HAP-1 (cell line): ENCODE measurements at regions not wholly inside any gene's neighbourhood (a gene's known extent, or its start where the extent isn't known, plus 50 kb on each side); places are given as distances from the start of the nearest gene placed in this dataset.
A peak's percentile ranks its signal among the peaks of the same experiment; 100 is the strongest.

ENCODE experiments used
- DNase-seq, 2 experiments: peaks; one replicate each; pipeline ENCODE4 v3.0.0-alpha.2; 2016 to 2020; ENCODE audit warnings: low spot score in 2 of 2
- H3K27me3 ChIP-seq: fragments of 250-450 bp; sonication (Bioruptor Pico); 2 replicates; pipeline ENCODE4 v1.5.1; 2020; ENCODE audit warnings: low read depth, mild to moderate bottlenecking, moderate library complexity
- H3K36me3 ChIP-seq: fragments of 250-450 bp; sonication (Bioruptor Pico); replicated peaks from 2 replicates; pipeline ENCODE4 v1.5.1; 2020; ENCODE audit warnings: mild to moderate bottlenecking
- H3K4me1 ChIP-seq: fragments of 250-450 bp; sonication (Bioruptor Pico); 2 replicates; pipeline ENCODE4 v1.5.1; 2020; ENCODE audit warnings: mild to moderate bottlenecking
- H3K4me3 ChIP-seq: fragments of 250-450 bp; sonication (Bioruptor Pico); 2 replicates; pipeline ENCODE4 v1.5.1; 2020; ENCODE audit warnings: mild to moderate bottlenecking, moderate library complexity
- H3K9me3 ChIP-seq: fragments of 250-450 bp; sonication (Bioruptor Pico); 2 replicates; pipeline ENCODE4 v1.5.1; 2020; ENCODE audit warnings: mild to moderate bottlenecking, moderate library complexity
- in situ Hi-C: fragments of 300-500 bp; cut with MboI; formaldehyde crosslinking; loops from 3 replicates; pipeline ENCODE4 v1.14.3; 2020; ENCODE audit warnings: low sequenced_read_pairs, inconsistent platforms, mixed read lengths

DNA sequence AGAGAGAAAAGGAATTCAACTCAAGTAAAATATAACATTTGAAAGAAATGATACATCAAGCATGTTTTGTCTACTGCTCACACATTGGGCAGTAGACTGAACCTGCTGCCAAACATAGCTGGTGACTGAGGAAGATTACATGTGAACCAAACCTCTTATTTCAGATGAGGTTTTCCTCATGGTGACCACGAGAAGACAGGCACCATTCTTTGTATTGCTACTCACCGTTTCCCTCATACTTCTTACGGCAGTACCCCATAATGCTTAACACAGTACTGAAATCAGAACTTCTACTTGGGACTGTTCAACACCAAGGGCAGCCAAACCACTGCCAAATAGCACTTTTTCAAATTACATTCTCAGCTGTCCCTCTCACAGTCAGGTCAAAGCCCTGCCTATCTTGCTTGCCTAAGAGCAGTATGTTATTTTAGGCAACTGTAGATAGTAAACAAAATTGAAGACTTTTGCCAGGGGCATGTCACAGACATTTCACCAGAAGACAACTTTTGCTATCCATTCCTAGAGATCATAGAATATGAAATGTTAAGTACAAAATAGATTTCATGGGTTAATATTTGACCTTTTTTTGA, 167.1 kb upstream of the DOK6 start:
- Histone ChIP-seq H3K4me3 (no peak overlapping the region), H3K27me3 (no peaks in the 10 kb centered on the region), H3K36me3 (no peaks in the 10 kb centered on the region), H3K9me3 (no peaks in the 10 kb centered on the region), H3K4me1 (no peaks in the 10 kb centered on the region)
- in situ Hi-C loops: no loop called here
- DNase-seq: no peak

DNA sequence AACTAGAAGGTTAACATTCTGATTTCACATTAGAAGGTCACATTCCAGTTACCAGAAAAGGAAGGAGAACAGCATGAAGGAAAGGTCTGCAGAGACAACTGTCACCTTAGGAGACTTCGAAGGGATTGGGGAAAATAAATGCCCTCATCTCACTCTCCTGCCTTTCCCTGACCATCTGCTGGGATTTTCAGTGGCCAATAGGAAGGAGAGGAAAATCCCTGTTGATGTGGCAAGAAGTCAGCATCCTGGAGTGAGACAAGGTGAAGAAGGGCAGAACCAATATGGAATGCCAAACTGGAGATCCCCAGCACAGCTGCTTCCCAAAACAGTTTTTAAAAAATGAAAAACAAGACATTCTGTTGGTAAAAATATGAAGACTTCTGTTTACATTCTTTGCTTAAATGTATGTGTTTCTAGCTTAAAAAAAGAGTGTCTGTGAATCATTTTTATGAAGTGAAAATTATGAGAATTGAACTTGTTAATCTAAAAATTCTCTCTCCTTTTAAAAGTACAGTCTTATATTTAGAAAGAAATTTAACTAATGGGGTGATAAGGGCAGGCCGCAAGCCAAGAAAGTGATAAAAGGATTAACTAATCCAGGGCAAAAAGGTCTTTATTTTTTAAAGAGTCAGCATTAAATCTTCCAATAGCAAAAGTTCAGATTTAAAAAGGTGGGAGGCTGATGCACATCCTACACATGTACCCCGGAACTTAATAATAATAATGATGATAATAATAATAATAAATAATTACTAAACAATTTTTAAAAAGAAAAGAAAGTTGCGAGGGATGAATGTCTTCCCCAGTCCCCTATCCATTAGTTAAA, 160.6 kb upstream of the DOK6 start:
- in situ Hi-C loops: no loop called here
- no peak for DNase-seq
- H3K27me3 ChIP-seq: no peaks in the 10 kb centered on the region
- H3K36me3 ChIP-seq: no peaks in the 10 kb centered on the region
- no peaks in the 10 kb centered on the region for H3K9me3 ChIP-seq
- no peaks in the 10 kb centered on the region for H3K4me1 ChIP-seq
- no peak overlapping the region for H3K4me3 ChIP-seq

DNA sequence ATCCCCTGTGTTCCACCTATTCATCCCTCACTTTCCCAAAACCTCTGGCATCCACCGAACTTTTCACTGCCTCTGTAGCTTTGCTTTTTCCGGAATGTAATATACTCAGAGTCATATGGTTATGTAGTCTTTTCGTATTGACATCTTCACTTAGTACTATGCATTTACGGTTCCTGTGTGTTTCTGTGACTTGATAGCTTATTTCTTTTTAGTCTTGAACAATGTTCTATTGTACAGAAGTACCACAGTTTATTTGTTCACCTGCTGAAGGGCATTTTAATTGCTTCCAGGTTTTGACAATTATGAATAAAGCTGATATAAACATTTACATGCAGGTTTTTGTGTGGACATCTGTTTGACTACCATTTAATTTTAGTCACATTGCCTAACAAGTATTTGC, 154.7 kb upstream of the DOK6 start:
- Histone ChIP-seq H3K27me3 (no peaks in the 10 kb centered on the region), H3K36me3 (no peaks in the 10 kb centered on the region), H3K4me3 (no peak overlapping the region), H3K9me3 (no peaks in the 10 kb centered on the region), H3K4me1 (peaks cover 14% of the 10 kb centered on the region)
- in situ Hi-C loops: no loop called here
- peak; percentile 16 to 52 for DNase-seq

DNA sequence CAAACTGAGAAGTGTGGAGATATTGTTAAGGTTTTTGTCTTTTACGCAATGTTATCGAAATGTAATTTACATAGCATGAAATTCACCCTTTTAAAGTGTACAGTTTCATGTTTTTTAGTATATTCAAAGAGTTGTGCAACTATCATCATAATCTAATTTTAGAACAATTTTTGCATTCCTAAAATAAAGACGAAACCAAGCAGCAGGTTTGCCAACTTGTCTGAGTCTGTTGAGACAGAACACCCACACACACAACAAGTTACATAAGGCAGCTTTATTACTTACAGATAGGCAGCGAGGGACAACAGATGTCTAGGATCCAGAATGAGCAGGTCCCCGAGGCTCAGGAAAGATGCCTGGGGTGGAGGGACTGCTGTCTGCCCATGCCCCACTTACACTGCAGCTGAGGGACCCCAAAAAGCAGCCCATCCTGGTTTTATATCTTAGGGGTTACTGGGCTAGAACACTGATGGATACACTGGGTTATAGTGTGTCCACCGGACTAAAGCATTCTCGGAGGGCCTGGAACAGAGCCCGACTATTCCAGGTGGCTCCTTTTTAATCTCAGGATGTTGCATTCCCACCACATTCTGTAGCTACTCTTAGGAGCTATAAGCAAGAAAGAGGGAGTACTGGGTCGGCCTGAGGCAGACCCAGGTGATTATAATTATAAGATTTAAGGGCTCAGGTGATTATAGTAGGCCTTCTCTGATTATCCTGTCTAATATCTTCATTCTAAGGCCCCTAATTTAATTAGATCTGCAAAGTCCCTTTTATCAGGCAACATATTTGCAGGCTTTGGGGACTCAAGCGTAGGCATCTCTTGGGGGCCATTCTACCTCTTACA, 150.2 kb upstream of the DOK6 start:
- no peaks in the 10 kb centered on the region for H3K9me3 ChIP-seq
- H3K36me3 ChIP-seq: no peaks in the 10 kb centered on the region
- H3K4me1 ChIP-seq: peaks cover 14% of the 10 kb centered on the region
- H3K4me3 ChIP-seq: no peak overlapping the region
- in situ Hi-C loops: no loop called here
- no peak for DNase-seq
- no peaks in the 10 kb centered on the region for H3K27me3 ChIP-seq

DNA sequence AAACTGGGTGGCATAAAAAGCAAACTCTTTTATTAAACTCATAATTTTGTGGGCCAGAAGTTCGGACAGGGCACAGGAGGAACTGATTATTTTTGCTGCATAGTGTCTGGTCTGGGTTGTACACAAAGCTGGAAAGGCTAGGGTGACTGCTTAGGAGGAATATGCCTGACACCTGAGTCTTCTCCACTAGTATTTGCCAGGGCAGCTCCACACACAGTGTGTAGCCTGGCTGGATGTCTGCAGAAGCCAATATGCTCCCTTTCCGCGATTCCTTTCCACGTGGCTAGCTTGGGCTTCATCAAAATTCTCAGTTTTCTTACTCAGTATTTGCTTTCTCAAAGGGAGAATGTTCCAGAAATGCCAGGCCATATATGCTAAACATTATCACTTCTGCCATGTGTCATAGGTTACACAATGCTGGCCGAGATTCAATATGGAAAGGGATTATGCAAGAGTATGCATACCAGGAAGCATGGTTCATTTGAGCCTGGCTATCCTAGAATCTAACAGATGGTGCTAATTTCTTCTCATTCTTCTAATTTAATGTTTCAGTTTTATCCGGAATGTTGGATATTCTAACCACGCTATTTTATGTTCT, 142.7 kb upstream of the DOK6 start:
- Histone ChIP-seq H3K4me3 (no peak overlapping the region), H3K36me3 (no peaks in the 10 kb centered on the region), H3K27me3 (no peaks in the 10 kb centered on the region), H3K4me1 (no peaks in the 10 kb centered on the region), H3K9me3 (no peaks in the 10 kb centered on the region)
- DNase-seq: no peak
- in situ Hi-C loops: no loop called here

DNA sequence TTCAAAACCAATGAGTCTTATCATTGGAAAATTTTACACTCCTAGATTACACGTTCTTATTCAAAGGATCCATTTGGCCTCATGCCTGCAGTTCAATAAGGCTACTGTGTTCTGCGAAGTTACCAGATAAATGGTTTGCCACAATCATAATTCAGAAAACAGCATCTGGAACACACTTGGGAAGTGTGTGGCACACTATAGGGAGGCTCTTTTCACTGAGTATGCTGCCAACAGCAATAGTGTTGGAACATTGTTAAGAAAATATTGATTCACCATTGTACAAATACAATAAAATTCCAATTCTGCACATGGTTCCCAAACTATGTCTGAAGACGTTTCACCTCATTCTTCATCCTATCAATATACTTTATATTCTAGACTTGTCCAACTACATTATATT, 141.4 kb upstream of the DOK6 start:
- Histone ChIP-seq H3K9me3 (no peaks in the 10 kb centered on the region), H3K36me3 (no peaks in the 10 kb centered on the region), H3K27me3 (no peaks in the 10 kb centered on the region), H3K4me1 (no peaks in the 10 kb centered on the region), H3K4me3 (no peak overlapping the region)
- in situ Hi-C loops: no loop called here
- DNase-seq: no peak

DNA sequence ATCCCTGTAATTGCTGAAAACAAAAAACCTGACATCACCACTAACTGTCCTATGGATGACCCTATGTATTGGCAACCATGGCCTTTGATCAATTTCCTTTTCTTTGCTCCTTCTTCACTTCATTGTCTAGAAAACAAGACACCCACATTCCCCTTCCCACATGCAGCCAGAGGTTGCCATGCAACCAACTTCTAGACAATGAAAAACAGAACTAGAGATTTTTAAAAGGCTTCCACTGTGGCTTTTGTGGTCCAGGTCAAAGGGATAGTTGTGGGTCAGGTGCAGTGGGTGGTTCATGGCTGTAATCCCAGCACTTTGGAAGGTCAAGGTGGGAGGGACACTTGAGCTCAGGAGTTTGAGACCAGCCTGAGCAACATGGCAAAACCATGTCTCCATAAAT, 139.3 kb upstream of the DOK6 start:
- Histone ChIP-seq H3K4me1 (no peaks in the 10 kb centered on the region), H3K4me3 (no peak overlapping the region), H3K36me3 (no peaks in the 10 kb centered on the region), H3K27me3 (no peaks in the 10 kb centered on the region), H3K9me3 (no peaks in the 10 kb centered on the region)
- DNase-seq: no peak
- in situ Hi-C loops: no loop called here

DNA sequence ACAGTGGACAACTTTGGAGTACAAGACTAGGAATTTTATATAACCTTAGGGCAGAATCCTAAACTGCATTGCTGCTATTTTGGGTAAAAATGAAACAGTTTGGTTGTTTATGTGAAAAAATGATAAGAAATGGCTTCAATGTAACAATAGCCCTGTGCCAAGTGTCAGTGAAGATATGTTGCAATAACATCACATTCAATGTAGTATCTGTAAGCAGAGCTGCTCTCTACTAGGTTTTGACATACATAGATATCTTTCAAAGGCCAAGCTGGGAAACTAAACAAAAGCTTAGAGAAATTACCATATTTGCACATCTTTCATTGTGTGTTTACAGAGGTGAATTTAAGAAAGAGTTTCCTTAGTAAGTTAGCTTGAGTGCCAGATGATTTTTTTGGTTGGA, 135.0 kb upstream of the DOK6 start:
- Histone ChIP-seq H3K9me3 (peaks cover 3% of the 10 kb centered on the region; the same call in 1 of the 2 replicates), H3K4me3 (no peak overlapping the region), H3K27me3 (no peaks in the 10 kb centered on the region), H3K4me1 (no peaks in the 10 kb centered on the region), H3K36me3 (no peaks in the 10 kb centered on the region)
- DNase-seq: no peak
- in situ Hi-C loops: no loop called here

DNA sequence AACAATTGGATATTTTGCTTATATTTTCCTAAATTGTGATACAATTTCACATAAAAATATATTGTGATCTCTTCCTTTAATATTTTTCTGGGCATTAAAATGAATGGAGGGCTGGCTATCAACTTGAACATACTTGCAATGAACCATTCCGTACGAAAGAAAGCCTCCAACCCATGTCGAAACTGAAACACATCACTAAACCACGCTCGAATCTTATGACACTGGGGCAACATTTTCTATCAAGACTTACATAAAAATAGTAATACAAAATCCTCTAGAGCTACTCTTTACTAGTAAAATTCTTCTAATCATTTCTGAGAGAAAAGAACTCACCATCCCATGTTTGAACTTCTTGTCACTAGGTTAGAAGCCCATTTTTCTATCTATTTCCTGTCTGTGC, 132.8 kb upstream of the DOK6 start:
- H3K4me1 ChIP-seq: no peaks in the 10 kb centered on the region
- no peaks in the 10 kb centered on the region for H3K36me3 ChIP-seq
- in situ Hi-C loops: no loop called here
- no peaks in the 10 kb centered on the region for H3K27me3 ChIP-seq
- H3K9me3 ChIP-seq: peaks cover 3% of the 10 kb centered on the region; the same call in 1 of the 2 replicates
- DNase-seq: no peak
- H3K4me3 ChIP-seq: no peak overlapping the region

DNA sequence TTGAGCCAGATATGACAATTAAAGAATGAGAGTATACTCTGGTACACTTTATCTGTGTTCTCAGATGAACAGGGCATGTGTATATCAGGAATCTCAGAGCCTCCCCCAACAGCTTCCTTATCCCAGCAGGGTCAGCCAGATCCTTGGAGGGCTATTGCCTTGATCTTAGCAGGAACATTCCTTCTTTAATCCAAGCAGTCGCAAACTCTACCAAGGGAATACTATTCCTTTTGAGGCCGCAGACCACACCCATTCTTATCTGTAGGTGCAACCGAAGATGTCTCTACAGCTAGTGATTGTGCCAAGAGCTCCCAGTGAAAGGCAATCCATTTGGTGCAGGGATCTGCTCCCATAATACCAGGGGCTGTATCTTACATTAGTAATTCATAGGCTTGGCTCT, 118.3 kb upstream of the DOK6 start:
- H3K4me3 ChIP-seq: no peak overlapping the region
- peaks cover 5% of the 10 kb centered on the region; the same call in 1 of the 2 replicates for H3K4me1 ChIP-seq
- H3K27me3 ChIP-seq: no peaks in the 10 kb centered on the region
- H3K9me3 ChIP-seq: 0 out of 2 replicates have a peak, but pooled peaks cover 3% of the 10 kb centered on the region
- DNase-seq: no peak
- in situ Hi-C loops: no loop called here
- H3K36me3 ChIP-seq: no peaks in the 10 kb centered on the region

DNA sequence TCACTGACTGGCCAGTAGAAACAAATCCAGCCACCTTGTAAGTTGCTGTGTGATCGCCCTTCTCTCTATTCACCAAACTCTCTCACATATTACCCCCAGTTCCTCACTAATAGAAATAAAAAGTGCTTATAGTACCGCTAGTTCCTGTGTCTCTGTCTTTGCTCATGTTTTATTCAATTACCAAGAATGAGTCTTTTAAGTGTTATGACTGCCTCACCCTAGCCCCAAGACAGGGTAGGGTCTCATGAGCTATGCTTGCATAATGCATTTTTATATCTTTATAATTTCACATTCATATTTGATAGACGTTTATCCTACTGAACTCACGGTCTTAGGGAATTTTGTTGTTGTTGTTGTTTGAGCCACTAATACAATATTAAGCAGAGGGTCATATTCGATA, 109.6 kb upstream of the DOK6 start:
- in situ Hi-C loops: no loop called here
- no peak overlapping the region for H3K4me3 ChIP-seq

DNA sequence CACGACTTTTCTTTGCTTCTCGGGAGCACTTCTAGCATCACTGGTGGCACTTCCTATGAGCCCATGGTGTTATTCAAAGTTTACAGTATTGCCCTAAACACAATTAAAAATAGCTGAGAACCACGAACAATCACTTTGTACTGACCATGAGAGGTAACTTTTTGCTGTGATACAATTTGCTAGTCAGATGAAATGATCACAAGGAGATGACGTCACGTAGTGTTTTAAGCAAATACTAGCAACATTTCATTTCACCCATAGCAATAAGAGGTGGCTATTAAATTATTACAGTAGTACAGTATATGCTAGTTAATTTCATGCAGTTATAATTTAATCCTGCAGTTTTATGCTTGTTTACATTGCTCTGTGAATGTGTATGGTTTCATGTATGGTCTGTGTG, 108.9 kb upstream of the DOK6 start:
- Histone ChIP-seq H3K36me3 (no peaks in the 10 kb centered on the region), H3K4me3 (no peak overlapping the region), H3K27me3 (0 out of 2 replicates have a peak, but pooled peaks cover 2% of the 10 kb centered on the region), H3K9me3 (no peaks in the 10 kb centered on the region), H3K4me1 (no peaks in the 10 kb centered on the region)
- no peak for DNase-seq
- in situ Hi-C loops: no loop called here

More for the DNA sequence above, 109.6 kb upstream of the DOK6 start:
- Histone ChIP-seq H3K4me1 (no peaks in the 10 kb centered on the region), H3K36me3 (no peaks in the 10 kb centered on the region), H3K9me3 (no peaks in the 10 kb centered on the region), H3K27me3 (0 out of 2 replicates have a peak, but pooled peaks cover 2% of the 10 kb centered on the region)
- no peak for DNase-seq

DNA sequence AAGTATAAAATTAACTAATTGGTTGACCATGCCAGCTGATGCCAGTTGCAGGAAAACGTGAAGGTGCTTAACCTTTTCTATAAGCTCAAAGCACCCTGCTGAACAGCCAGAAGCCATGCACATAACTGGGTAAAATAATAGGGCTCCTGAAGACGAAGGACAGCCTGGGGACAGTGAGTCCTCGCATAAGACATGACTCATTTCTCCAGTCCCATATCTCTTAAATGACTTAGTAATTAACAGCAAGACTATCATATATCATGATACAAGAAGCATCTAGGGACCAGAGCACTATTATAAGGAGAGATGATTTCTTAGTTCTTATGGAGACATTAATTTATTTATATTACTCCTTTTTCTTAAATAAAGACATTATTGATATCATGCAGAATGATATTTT, 100.5 kb upstream of the DOK6 start:
- Histone ChIP-seq H3K36me3 (no peaks in the 10 kb centered on the region), H3K9me3 (no peaks in the 10 kb centered on the region), H3K27me3 (no peaks in the 10 kb centered on the region), H3K4me1 (no peaks in the 10 kb centered on the region), H3K4me3 (no peak overlapping the region)
- DNase-seq: no peak
- in situ Hi-C loops: no loop called here
